Spleen (tissue), 7 donors: ENCODE measurements at regions not wholly inside any gene's neighbourhood (a gene's known extent, or its start where the extent isn't known, plus 50 kb on each side); places are given as distances from the start of the nearest gene placed in this dataset.
"Not testable (repeated sequence)": the region's sequence is repeated elsewhere in the genome, so short reads cannot be mapped to it uniquely, and the experiment has no call there.

Source experiments
- CTCF ChIP-seq, 11 experiments: fragments of 200-600 bp in 7 of 11; fragments of 450-650 bp in 4 of 11; sonication (generic) in 4 of 11; IDR thresholded peaks in 8 of 11; conservative IDR thresholded peaks in 3 of 11; 1 replicate in 7 of 11; 2 replicates in 4 of 11; pipeline versions ENCODE4 v1.4.0 to v1.8.0; 2016 to 2021; ENCODE audit warnings: antibody characterized with exemption in 11 of 11, inconsistent platforms in 4 of 11, mild to moderate bottlenecking in 1 of 11
- POLR2AphosphoS5 ChIP-seq, 3 donors: sonication (generic); formaldehyde crosslinking; IDR thresholded peaks; one replicate each; pipeline ENCODE4 v1.5.1; 2017; ENCODE audit warnings: antibody characterized with exemption in 3 of 3
- donor health status: DM: no; HTN: no; CAD: no; lungs with moderate emphysema.
- donor health status: DM: no; HTN: no; CAD: no.
- donor health status: DM: no; HTN: no; CAD: no.

GRCh38 chr13:80490491-80490943 lies 149.6 kb upstream of the SPRY2 start:
- not testable (repeated sequence) for TF ChIP-seq POLR2AphosphoS5 (IDR thresholded peaks at IDR 0.05); CTCF (IDR thresholded peaks at IDR 0.05 in 8 of 11, conservative IDR thresholded peaks at IDR 0.05 in 3 of 11)
